ENCODE measurements at regions not wholly inside any gene's neighbourhood (a gene's known extent, or its start where the extent isn't known, plus 50 kb on each side); places are given as distances from the start of the nearest gene placed in this dataset.

GRCh38 chr21:28447462-28447861 lies 545.2 kb downstream of the LTN1 start:
- TF ChIP-seq CTCF (conservative IDR thresholded peaks at IDR 0.05): no peak
- TF ChIP-seq ZFX (IDR thresholded peaks at IDR 0.05): no peak
